Fibroblast of mammary gland (primary cell): ENCODE measurements at regions not wholly inside any gene's neighbourhood (a gene's known extent, or its start where the extent isn't known, plus 50 kb on each side); places are given as distances from the start of the nearest gene placed in this dataset.

Experiments
- DNase-seq: peaks from one replicate; pipeline ENCODE4 v3.0.0-alpha.2; 2010; ENCODE audit warnings: low read depth
- H3K4me3 ChIP-seq: 2 replicates; pipeline ENCODE4 v1.5.1; 2011; ENCODE audit warnings: low read depth, mild to moderate bottlenecking, low read length, moderate library complexity; ENCODE audit not compliant: control insufficient read depth
- CTCF ChIP-seq: conservative IDR thresholded peaks from 2 replicates; pipeline ENCODE4 v1.5.1; 2011; ENCODE audit warnings: low read depth, low read length, inconsistent platforms; ENCODE audit not compliant: control insufficient read depth, insufficient read depth

- DNase-seq, result no peak
- TF ChIP-seq CTCF, result no peak
- H3K4me3 ChIP-seq, result no peak overlapping the region
Measured at GRCh38 chr5:87850843-87851242, 417.8 kb downstream of the TMEM161B start.

- no peak for DNase-seq
- H3K4me3 ChIP-seq, result no peak overlapping the region
- no peak for TF ChIP-seq CTCF
Measured at GRCh38 chr5:87845734-87846133, 422.9 kb downstream of the TMEM161B start.

DNA sequence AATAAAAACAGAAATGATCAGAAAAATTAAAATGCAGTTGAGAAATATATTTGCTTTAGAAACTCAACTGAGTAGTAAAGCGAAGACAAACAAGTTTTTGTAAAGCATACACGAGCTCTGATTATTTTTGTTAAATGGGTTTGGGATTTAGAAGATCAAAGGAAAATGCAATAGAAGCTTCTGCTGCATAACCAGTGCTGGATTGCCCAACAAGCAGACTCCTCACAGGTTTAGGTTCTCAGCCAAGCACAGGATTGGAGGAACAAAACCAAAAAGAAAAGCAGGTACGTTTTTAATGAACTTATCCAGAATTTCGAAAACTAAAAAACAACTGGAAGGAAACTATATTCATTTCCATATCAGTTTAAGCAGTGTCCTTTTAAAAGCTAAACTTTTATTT, 423.8 kb downstream of the TMEM161B start:
- H3K4me3 ChIP-seq, result no peak overlapping the region
- DNase-seq, result no peak
- TF ChIP-seq CTCF, result no peak

- TF ChIP-seq CTCF, result no peak
- no peak overlapping the region for H3K4me3 ChIP-seq
- no peak for DNase-seq
Measured at GRCh38 chr5:87844449-87844848, 424.2 kb downstream of the TMEM161B start.

GRCh38 chr5:87836696-87837095, 424.0 kb upstream of the CCNH start:
- DNase-seq, result no peak
- no peak for TF ChIP-seq CTCF
- no peak overlapping the region for H3K4me3 ChIP-seq

- no peak overlapping the region for H3K4me3 ChIP-seq
- no peak for DNase-seq
- no peak for TF ChIP-seq CTCF
Measured at GRCh38 chr5:87831499-87831898, 418.8 kb upstream of the CCNH start.

DNA sequence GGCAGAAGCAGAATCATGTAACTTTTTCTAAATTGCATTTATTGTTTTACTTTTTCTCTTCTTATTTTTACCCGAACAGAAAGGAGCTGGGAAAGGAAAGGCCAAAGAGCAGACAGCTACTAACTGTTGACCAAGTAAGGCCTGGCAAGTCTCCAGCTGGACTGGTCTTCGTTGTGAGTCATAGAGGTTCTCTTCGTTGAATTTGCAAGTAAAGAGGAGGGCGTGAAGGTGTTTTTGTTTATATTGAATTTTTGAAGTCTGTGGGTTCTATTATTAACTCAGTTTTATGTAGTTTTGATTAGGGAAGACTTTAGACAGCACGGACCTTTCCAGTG, 416.5 kb upstream of the CCNH start:
- DNase-seq, result peak; percentile 85
- no peak for TF ChIP-seq CTCF
- H3K4me3 ChIP-seq, result no peak overlapping the region
